SKM-1 treated with dmso at 0.1 percent for 144 hours (cell line): ENCODE measurements at regions not wholly inside any gene's neighbourhood (a gene's known extent, or its start where the extent isn't known, plus 50 kb on each side); places are given as distances from the start of the nearest gene placed in this dataset.
"Not testable (repeated sequence)": the region's sequence is repeated elsewhere in the genome, so short reads cannot be mapped to it uniquely, and the experiment has no call there.

Experiments
- DNase-seq: peaks from one replicate; lab custom pipeline; 2025; ENCODE audit not compliant: unreplicated experiment; lab: John Stamatoyannopoulos, UW

GRCh38 chr11:69948256-69949141 is 129.3 kb upstream of the FGF3 start:
- no peak for DNase-seq

- no peak for DNase-seq
These were observed 128.8 kb upstream of the ANO1 start for GRCh38 chr11:69949327-69949726.

- DNase-seq, result no peak
These were observed 128.0 kb upstream of the ANO1 start for GRCh38 chr11:69950120-69950519.

GRCh38 chr11:69950621-69951020 is 127.5 kb upstream of the ANO1 start:
- DNase-seq, result no peak

- no peak for DNase-seq
These were observed 126.3 kb upstream of the ANO1 start for GRCh38 chr11:69951821-69952220.

- not testable (repeated sequence) for DNase-seq
These were observed 125.7 kb upstream of the ANO1 start for GRCh38 chr11:69952229-69952975.

GRCh38 chr11:69953356-69953755 is 124.8 kb upstream of the ANO1 start:
- no peak for DNase-seq

GRCh38 chr11:69954756-69955155 is 123.4 kb upstream of the ANO1 start:
- DNase-seq, result no peak

- no peak for DNase-seq
These were observed 121.4 kb upstream of the ANO1 start for GRCh38 chr11:69956669-69957190.

- no peak for DNase-seq
These were observed 120.3 kb upstream of the ANO1 start for GRCh38 chr11:69957849-69958248.

GRCh38 chr11:69958308-69958707 is 119.8 kb upstream of the ANO1 start:
- DNase-seq, result no peak

- no peak for DNase-seq
These were observed 118.7 kb upstream of the ANO1 start for GRCh38 chr11:69959461-69959860.

GRCh38 chr11:69961738-69962137 is 116.4 kb upstream of the ANO1 start:
- no peak for DNase-seq

GRCh38 chr11:69962152-69962551 is 116.0 kb upstream of the ANO1 start:
- no peak for DNase-seq

- DNase-seq, result no peak
These were observed 114.4 kb upstream of the ANO1 start for GRCh38 chr11:69963533-69964246.

GRCh38 chr11:69964247-69964643 is 113.9 kb upstream of the ANO1 start:
- no peak for DNase-seq

- no peak for DNase-seq
These were observed 112.1 kb upstream of the ANO1 start for GRCh38 chr11:69965821-69966582.

GRCh38 chr11:69966583-69966835 is 111.6 kb upstream of the ANO1 start:
- DNase-seq, result no peak

GRCh38 chr11:69966910-69967483 is 111.1 kb upstream of the ANO1 start:
- no peak for DNase-seq

GRCh38 chr11:69967484-69967883 is 110.6 kb upstream of the ANO1 start:
- no peak for DNase-seq
